H1 (cell line): ENCODE measurements at regions not wholly inside any gene's neighbourhood (a gene's known extent, or its start where the extent isn't known, plus 50 kb on each side); places are given as distances from the start of the nearest gene placed in this dataset.

Experiments used
- BCL11A ChIP-seq, 2 experiments: IDR thresholded peaks; one replicate each; pipeline ENCODE4 v1.6.1; 2011; ENCODE audit warnings: low read depth in 2 of 2, low read length in 2 of 2, mild to moderate bottlenecking in 2 of 2
- KDM4A ChIP-seq: IDR thresholded peaks from one replicate; pipeline ENCODE4 v1.7.1; 2012; ENCODE audit warnings: low read depth, mild to moderate bottlenecking, moderate library complexity, low read length, inconsistent platforms; ENCODE audit not compliant: severe bottlenecking
- MAFK ChIP-seq: IDR thresholded peaks from 2 replicates; pipeline ENCODE4 v1.6.1; 2012; ENCODE audit warnings: low read depth, mild to moderate bottlenecking, improper control_type of control experiment, low read length
- NANOG ChIP-seq: IDR thresholded peaks from 2 replicates; pipeline ENCODE4 v1.6.1; 2011; ENCODE audit warnings: low read length, low read depth, mild to moderate bottlenecking, inconsistent platforms; ENCODE audit not compliant: insufficient read depth, poor library complexity, severe bottlenecking
- TAF1 ChIP-seq: IDR thresholded peaks from 2 replicates; pipeline ENCODE4 v1.6.1; 2011; ENCODE audit warnings: mild to moderate bottlenecking, low read depth, low read length

DNA sequence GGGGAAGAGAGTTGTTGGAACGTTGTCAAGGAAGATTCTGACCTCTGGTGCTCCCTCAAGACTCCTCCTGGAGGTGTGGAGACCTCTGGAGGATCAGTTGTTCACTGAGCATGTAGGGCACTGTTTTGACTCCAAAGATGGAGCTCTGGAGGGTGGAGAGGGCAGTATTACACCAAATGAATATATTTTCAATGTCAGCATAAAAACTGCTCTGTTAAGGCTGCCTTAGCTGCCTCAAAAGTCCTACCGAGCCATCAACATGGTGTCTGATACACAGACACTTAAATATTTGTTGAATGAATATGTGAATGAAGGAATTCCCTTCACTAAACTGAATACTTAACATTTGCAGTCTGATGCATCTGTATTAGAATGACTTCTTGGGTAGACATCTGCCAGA, 144.2 kb upstream of the SPON1 start (continued):
- TF ChIP-seq KDM4A (no peak), TAF1 (no peak), NANOG (no peak), BCL11A (IDR thresholded peaks at IDR 0.05; ENCODE audit: low read depth in 2 of 2, low read length in 2 of 2) (no peak), MAFK (no peak)
- TF ChIP-seq, all 59 proteins: peak for 0
